ENCODE measurements at regions not wholly inside any gene's neighbourhood (a gene's known extent, or its start where the extent isn't known, plus 50 kb on each side); places are given as distances from the start of the nearest gene placed in this dataset.

- no peaks in the 10 kb centered on the region for H3K36me3 Mint-ChIP-seq (ENCODE audit: low read depth)
- H3K4me3 Mint-ChIP-seq: no peak overlapping the region
- no peak for TF ChIP-seq CTCF (IDR thresholded peaks at IDR 0.05; ENCODE audit: unreplicated experiment in 3 of 3)
- no peaks in the 10 kb centered on the region for H3K27me3 Mint-ChIP-seq (ENCODE audit: low read depth)
- peaks cover 15% of the 10 kb centered on the region for H3K4me1 Mint-ChIP-seq
- H3K9me3 Mint-ChIP-seq: no peaks in the 10 kb centered on the region
- H3K27ac Mint-ChIP-seq: no peak overlapping the region
Observed at GRCh38 chr5:53239301-53239990, 129.9 kb upstream of the MOCS2 start.

- H3K4me1 Mint-ChIP-seq: peaks cover 15% of the 10 kb centered on the region
- TF ChIP-seq CTCF (IDR thresholded peaks at IDR 0.05; ENCODE audit: unreplicated experiment in 3 of 3): no peak
Observed at GRCh38 chr5:53240661-53241060, 131.1 kb upstream of the MOCS2 start.

GRCh38 chr5:53241572-53241971 lies 132.0 kb upstream of the MOCS2 start:
- Mint-ChIP-seq H3K4me3 (no peak overlapping the region), H3K9me3 (no peaks in the 10 kb centered on the region), H3K27ac (no peak overlapping the region), H3K27me3 (ENCODE audit: low read depth) (no peaks in the 10 kb centered on the region), H3K4me1 (peaks cover 19% of the 10 kb centered on the region), H3K36me3 (ENCODE audit: low read depth) (no peaks in the 10 kb centered on the region)
- TF ChIP-seq CTCF (IDR thresholded peaks at IDR 0.05; ENCODE audit: unreplicated experiment in 3 of 3): no peak

More at GRCh38 chr5:53240661-53241060, 131.1 kb upstream of the MOCS2 start:
- no peaks in the 10 kb centered on the region for H3K36me3 Mint-ChIP-seq (ENCODE audit: low read depth)
- H3K9me3 Mint-ChIP-seq: no peaks in the 10 kb centered on the region
- no peak overlapping the region for H3K4me3 Mint-ChIP-seq
- no peaks in the 10 kb centered on the region for H3K27me3 Mint-ChIP-seq (ENCODE audit: low read depth)
- H3K27ac Mint-ChIP-seq: peak overlapping the region in 2 of 3 experiments; percentile 1 to 59

- H3K9me3 Mint-ChIP-seq: no peaks in the 10 kb centered on the region
- no peak overlapping the region for H3K27ac Mint-ChIP-seq
- peaks cover 20% of the 10 kb centered on the region for H3K4me1 Mint-ChIP-seq
- H3K4me3 Mint-ChIP-seq: no peak overlapping the region
- H3K36me3 Mint-ChIP-seq (ENCODE audit: low read depth): no peaks in the 10 kb centered on the region
- no peaks in the 10 kb centered on the region for H3K27me3 Mint-ChIP-seq (ENCODE audit: low read depth)
- no peak for TF ChIP-seq CTCF (IDR thresholded peaks at IDR 0.05; ENCODE audit: unreplicated experiment in 3 of 3)
Observed at GRCh38 chr5:53243403-53243802, 133.8 kb upstream of the MOCS2 start.

- no peaks in the 10 kb centered on the region for H3K27me3 Mint-ChIP-seq (ENCODE audit: low read depth)
- H3K27ac Mint-ChIP-seq: no peak overlapping the region
- TF ChIP-seq CTCF (IDR thresholded peaks at IDR 0.05; ENCODE audit: unreplicated experiment in 3 of 3): no peak
- H3K9me3 Mint-ChIP-seq: no peaks in the 10 kb centered on the region
- no peak overlapping the region for H3K4me3 Mint-ChIP-seq
- H3K36me3 Mint-ChIP-seq (ENCODE audit: low read depth): no peaks in the 10 kb centered on the region
- H3K4me1 Mint-ChIP-seq: peaks cover 19% of the 10 kb centered on the region
Observed at GRCh38 chr5:53246042-53246836, 136.7 kb upstream of the MOCS2 start.

All from nephron (organoid).